ENCODE measurements at regions not wholly inside any gene's neighbourhood (a gene's known extent, or its start where the extent isn't known, plus 50 kb on each side); places are given as distances from the start of the nearest gene placed in this dataset.

GRCh38 chr2:123656590-123656989 is 368.5 kb upstream of the CNTNAP5 start:
- no peaks in the 10 kb centered on the region for H3K9me2 ChIP-seq
- H2AFZ ChIP-seq (ENCODE audit: low read depth), result no peak overlapping the region
- no peak for TF ChIP-seq CHD2 (IDR thresholded peaks at IDR 0.05; ENCODE audit: low read length, partially characterized antibody)
- H3K4me3 ChIP-seq (ENCODE audit: low read depth in 2 of 2, low read length in 1 of 2), result no peak overlapping the region
- H3K4me1 ChIP-seq (ENCODE audit: control insufficient read depth in 1 of 2, insufficient read depth in 2 of 2, low read depth in 1 of 2, low read length in 1 of 2), result no peaks in the 10 kb centered on the region
- H3K27ac ChIP-seq (ENCODE audit: low read depth in 2 of 2, low read length in 1 of 2), result no peak overlapping the region
- no peaks in the 10 kb centered on the region for H3K36me3 ChIP-seq (replicated peaks in 1 of 2; ENCODE audit: control insufficient read depth in 1 of 2, insufficient read depth in 2 of 2, low read length in 1 of 2)
- POLR2A ChIA-PET, result no interaction called here
- no peaks in the 10 kb centered on the region for H3K27me3 ChIP-seq (ENCODE audit: insufficient read depth)
- CTCF ChIA-PET, result no interaction called here
- no peaks in the 10 kb centered on the region for H3F3A ChIP-seq (replicated peaks; ENCODE audit: insufficient read depth)
- 16% methylated on average over 4 of the region's 4 CpGs for WGBS (ENCODE audit: low lambda C conversion rate)
- H4K20me1 ChIP-seq (ENCODE audit: insufficient read depth), result no peaks in the 10 kb centered on the region
- H3K79me2 ChIP-seq (ENCODE audit: insufficient read depth), result no peaks in the 10 kb centered on the region
- no peak overlapping the region for H3K9ac ChIP-seq
- H3K9me3 ChIP-seq, result no peaks in the 10 kb centered on the region
- DNase-seq, result no peak
- H3K4me2 ChIP-seq, result no peak overlapping the region

DNA sequence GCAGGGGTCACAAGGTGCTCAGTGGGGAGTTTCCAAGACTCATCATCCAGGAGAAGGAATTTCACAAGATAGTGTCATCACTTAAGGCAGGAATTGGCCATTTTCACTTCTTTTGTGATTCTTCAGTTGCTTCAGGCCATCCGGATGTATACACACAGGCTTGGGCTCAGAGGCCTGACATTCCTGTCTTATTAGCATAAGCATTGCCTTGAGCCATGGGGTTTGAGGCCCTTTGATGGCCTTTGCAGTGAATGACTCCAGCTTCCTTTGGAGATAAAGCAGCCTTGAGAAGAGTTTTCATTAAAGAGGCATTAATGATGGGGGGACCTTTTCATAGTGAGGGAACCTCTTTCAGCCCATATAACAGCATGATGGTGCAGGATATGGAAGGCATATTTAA is 366.0 kb upstream of the CNTNAP5 start:
- H3K27me3 ChIP-seq (ENCODE audit: insufficient read depth), result no peaks in the 10 kb centered on the region
- no peaks in the 10 kb centered on the region for H3K9me3 ChIP-seq
- CTCF ChIA-PET, result no interaction called here
- H3K9me2 ChIP-seq, result no peaks in the 10 kb centered on the region
- H3K36me3 ChIP-seq (replicated peaks in 1 of 2; ENCODE audit: control insufficient read depth in 1 of 2, insufficient read depth in 2 of 2, low read length in 1 of 2), result no peaks in the 10 kb centered on the region
- H3K4me1 ChIP-seq (ENCODE audit: control insufficient read depth in 1 of 2, insufficient read depth in 2 of 2, low read depth in 1 of 2, low read length in 1 of 2), result no peaks in the 10 kb centered on the region
- no peak overlapping the region for H3K4me2 ChIP-seq
- no peaks in the 10 kb centered on the region for H3K79me2 ChIP-seq (ENCODE audit: insufficient read depth)
- H3K9ac ChIP-seq, result no peak overlapping the region
- POLR2A ChIA-PET, result no interaction called here
- H3K27ac ChIP-seq (ENCODE audit: low read depth in 2 of 2, low read length in 1 of 2), result no peak overlapping the region
- no peak overlapping the region for H2AFZ ChIP-seq (ENCODE audit: low read depth)
- H4K20me1 ChIP-seq (ENCODE audit: insufficient read depth), result no peaks in the 10 kb centered on the region
- TF ChIP-seq RXRA (IDR thresholded peaks at IDR 0.05; ENCODE audit: borderline replicate concordance, low read depth), result no peak
- no peak for TF ChIP-seq USF1 (IDR thresholded peaks at IDR 0.05; ENCODE audit: borderline replicate concordance, low read depth)
- TF ChIP-seq RAD21 (IDR thresholded peaks at IDR 0.05; ENCODE audit: low read length), result no peak
- no peak for TF ChIP-seq RCOR1 (IDR thresholded peaks at IDR 0.05; ENCODE audit: low read length)
- no peak for TF ChIP-seq RFX5 (IDR thresholded peaks at IDR 0.05; ENCODE audit: low read length)
- TF ChIP-seq FOSL2 (IDR thresholded peaks at IDR 0.05; ENCODE audit: borderline replicate concordance, low read depth), result no peak
- TF ChIP-seq GATA2 (CRISPR knock-in tag; IDR thresholded peaks at IDR 0.05), result no peak
- TF ChIP-seq SMC3 (IDR thresholded peaks at IDR 0.05; ENCODE audit: low read depth, low read length), result no peak
- no peak for TF ChIP-seq TCF12 (IDR thresholded peaks at IDR 0.05)
- TF ChIP-seq MAX (IDR thresholded peaks at IDR 0.05; ENCODE audit: low read depth), result no peak
- no peak for TF ChIP-seq POLR2AphosphoS5 (IDR thresholded peaks at IDR 0.05; ENCODE audit: low read depth, low read length)
- TF ChIP-seq GABPA (IDR thresholded peaks at IDR 0.05; ENCODE audit: low read depth), result no peak
- no peak for TF ChIP-seq NRF1 (IDR thresholded peaks at IDR 0.05; ENCODE audit: low read depth, low read length)
- TF ChIP-seq, protein P1, sequence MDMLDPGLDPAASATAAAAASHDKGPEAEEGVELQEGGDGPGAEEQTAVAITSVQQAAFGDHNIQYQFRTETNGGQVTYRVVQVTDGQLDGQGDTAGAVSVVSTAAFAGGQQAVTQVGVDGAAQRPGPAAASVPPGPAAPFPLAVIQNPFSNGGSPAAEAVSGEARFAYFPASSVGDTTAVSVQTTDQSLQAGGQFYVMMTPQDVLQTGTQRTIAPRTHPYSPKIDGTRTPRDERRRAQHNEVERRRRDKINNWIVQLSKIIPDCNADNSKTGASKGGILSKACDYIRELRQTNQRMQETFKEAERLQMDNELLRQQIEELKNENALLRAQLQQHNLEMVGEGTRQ (IDR thresholded peaks at IDR 0.05; ENCODE audit: borderline replicate concordance, low read depth, low read length), result no peak
- no peaks in the 10 kb centered on the region for H3F3A ChIP-seq (replicated peaks; ENCODE audit: insufficient read depth)
- WGBS (ENCODE audit: low lambda C conversion rate), result 45% methylated on average over 1 of the region's 1 CpG
- no peak for DNase-seq
- H3K4me3 ChIP-seq (ENCODE audit: low read depth in 2 of 2, low read length in 1 of 2), result no peak overlapping the region

All from SK-N-SH (cell line).